T-helper 1 cell treated with Interleukin-12 subunit alpha and Interleukin-12 subunit beta and Interleukin-4 antibody, amounts not matched to agents 30 ng/mL and 1 ng/mL, for 36 hours (primary cell): ENCODE measurements at regions not wholly inside any gene's neighbourhood (a gene's known extent, or its start where the extent isn't known, plus 50 kb on each side); places are given as distances from the start of the nearest gene placed in this dataset.

Experiments
- intact Hi-C: fragments of 100-400 bp; cut with micrococcal nuclease; formaldehyde crosslinking; loops from one replicate; pipeline ENCODE4 v1.15.1; 2024

DNA sequence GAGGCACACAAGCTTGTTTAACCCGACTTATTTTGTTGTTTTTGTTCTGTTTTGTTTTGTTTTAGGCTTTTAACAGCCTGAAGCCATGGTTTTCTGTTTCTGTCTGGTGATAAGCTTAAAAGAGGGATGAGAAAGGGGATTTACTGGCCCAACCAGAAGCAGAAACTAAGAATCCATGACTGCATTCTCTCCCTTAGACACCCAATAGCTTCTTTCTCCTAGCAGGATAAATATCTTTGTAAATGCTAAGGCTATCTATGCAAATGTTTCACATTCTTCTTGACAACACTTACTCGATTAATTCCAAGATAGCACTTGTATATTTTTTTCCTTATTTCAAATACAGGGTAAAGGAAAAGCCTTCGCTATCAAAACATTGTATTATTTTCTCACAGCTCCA is 53.7 kb upstream of the SMAD1 start:
- intact Hi-C loops, result no loop called here

GRCh38 chr4:145427221-145427620 is 54.4 kb upstream of the SMAD1 start:
- intact Hi-C loops, result no loop called here

DNA sequence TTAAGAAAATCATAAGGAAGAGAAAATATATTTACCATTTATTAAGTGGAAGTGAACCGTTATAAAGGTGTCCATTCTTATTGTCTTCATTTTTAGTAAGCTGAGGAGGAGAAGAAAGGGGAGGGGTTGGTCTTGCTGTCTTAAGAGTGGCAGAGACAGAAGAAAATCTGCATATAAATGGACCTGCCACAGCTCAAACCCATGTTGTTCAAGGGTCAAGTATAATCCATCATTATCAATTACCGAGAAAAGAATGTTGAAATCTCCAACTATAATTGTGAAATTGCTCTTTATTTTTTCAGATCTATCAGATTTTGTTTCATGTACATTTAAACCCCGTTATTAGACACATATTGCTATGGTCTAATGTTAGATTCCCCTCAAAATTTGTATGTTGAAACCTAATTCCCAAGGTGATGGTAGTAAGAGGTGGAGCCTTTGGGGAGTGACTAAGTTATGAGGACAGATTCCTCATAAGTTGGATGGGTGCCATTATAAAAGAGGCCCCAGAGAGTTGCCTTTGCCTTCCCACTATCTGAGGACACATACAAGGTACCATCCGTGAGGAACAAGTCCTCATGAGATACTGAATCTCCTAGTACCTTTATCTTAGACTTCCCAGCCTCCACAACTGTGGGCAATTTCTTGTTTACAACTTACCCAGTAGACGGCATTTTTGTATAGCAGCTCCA is 58.5 kb upstream of the SMAD1 start:
- intact Hi-C loops, result no loop called here

GRCh38 chr4:145420595-145421214 is 60.9 kb upstream of the SMAD1 start:
- intact Hi-C loops, result no loop called here

- intact Hi-C loops, result no loop called here
These were observed 62.9 kb upstream of the SMAD1 start for GRCh38 chr4:145418739-145419138.

GRCh38 chr4:145417348-145418130 is 64.1 kb upstream of the SMAD1 start:
- intact Hi-C loops, result no loop called here

GRCh38 chr4:145414841-145415240 is 66.8 kb upstream of the SMAD1 start:
- intact Hi-C loops, result no loop called here

DNA sequence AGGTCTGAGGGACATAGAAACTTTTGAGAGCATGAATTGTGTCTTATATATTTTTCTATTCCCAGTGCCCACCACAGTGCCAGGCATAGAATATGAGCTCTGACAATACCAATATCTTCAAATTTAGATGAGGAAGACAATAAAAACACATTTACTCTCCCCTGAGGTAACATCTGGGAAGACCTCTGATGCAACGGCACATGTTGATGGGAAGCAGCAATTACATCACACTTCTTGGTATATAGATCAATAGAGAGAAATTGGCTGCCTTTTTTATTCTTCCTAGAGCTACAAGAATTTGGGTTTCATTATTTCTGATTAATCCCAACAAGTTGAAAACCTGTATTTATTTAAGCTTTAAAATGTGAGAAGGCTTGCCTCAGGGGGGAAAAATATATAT is 67.4 kb upstream of the SMAD1 start:
- intact Hi-C loops, result no loop called here

GRCh38 chr4:145406970-145407369 is 74.7 kb upstream of the SMAD1 start:
- intact Hi-C loops, result no loop called here

DNA sequence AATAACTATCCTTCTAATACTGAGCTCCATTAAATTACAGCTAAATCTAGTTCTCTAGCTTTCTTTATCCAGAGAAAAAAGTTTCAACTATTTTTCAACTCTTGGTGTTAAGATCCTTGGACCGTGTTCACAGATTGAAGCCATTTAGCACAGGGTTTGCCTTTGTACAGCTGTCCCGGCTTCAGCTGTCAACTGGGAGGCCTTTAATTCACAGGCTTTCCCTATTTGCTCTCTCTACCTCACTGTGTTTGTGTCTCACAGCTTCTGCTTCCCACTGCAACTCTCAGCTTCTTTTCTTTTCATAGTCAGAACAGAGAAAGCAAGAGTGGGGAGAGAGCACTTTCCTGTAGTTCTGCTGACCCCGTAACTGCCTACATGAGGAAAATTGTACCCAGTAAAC is 76.9 kb upstream of the SMAD1 start:
- intact Hi-C loops, result no loop called here

DNA sequence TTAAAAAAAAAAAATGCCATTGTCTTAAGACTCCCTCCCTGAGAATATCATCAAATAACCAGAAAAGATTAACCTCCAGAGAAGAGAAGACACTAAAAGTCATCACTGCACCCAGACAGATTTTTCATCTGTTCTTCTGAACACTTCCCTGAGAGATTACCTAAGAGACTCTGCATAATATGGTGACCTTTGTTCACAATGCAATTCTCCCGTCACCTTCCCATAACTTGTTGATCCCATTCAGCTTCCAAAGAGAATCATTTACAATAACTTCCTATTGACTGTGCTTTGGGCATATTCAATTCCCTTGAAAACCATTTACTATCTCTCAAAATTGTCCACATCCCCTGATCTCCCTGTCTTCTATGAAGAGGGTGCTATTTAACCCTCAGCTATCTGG is 85.1 kb upstream of the SMAD1 start:
- intact Hi-C loops, result no loop called here

DNA sequence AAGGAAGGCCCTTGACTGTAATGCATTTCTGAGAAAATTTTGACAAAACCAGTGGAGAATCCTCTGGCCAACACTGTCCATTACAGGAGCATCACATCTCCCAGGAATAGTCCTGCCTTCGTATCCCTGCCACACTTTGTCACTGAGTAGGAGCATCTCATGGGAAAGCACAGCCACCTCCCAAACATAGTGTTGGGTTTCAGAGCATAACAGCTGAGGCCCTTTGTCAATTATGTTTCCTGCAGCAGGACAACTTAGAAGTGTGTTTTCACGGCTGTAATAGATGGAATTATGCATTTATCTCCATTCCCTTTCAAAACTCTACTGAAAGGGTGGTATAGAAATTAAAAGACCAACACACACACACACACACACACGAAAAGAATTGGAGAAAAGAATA is 91.1 kb upstream of the SMAD1 start:
- intact Hi-C loops, result no loop called here

DNA sequence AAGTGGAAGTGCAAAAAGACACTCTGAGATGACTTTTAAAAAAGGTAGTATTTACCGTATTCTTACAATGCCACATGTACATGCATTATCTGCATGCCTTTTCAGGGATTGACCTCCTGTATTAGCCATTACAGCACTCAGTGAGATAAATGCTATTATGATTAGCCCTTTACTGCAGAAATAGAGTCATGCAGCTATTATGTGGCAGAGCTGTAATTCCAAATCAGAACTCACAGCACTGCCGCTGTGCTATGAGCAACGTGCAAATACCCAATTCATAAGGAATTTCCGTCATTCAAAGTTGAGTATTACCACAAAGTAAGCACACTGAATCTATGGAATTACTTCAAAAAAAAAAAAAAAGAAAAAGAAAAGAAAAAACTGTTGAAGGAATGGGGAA is 92.1 kb upstream of the SMAD1 start:
- intact Hi-C loops, result no loop called here

DNA sequence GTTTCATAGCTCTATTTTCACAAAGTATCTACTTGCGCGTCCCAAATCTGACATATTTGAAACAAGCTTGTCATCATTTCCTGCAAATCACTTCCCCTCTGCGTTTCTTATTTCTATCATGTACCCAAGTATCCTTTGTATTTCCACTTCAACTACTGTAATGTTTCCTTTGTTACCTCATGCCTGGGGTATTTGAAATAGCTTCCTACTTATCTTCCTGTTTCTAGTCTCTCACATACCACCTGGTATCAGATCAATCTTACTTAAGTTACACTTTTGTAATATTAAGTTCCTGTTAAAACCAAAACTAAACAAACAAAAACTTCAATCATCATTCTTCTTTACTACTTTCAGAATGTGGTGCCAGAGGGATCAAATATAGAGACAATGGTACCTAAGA is 93.6 kb upstream of the SMAD1 start:
- intact Hi-C loops, result no loop called here

DNA sequence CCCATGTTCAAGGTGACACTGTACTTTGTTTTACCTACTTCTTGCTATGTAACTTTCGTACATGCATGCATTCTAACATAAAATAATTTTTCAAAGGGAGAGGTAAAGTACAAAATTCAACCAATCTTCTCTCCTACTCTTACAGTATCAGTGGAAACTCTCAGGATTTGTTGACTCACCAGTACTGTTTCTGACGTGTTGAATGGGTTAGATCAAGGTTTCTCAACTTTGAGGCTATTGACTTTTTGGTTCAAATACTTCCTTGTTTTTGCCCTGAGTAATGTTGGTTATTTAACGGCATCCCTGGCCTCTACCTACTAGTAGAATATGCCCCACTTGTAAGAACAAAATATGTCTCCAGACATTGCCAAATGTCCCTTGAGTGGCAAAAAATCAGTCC is 94.6 kb upstream of the SMAD1 start:
- intact Hi-C loops, result no loop called here

DNA sequence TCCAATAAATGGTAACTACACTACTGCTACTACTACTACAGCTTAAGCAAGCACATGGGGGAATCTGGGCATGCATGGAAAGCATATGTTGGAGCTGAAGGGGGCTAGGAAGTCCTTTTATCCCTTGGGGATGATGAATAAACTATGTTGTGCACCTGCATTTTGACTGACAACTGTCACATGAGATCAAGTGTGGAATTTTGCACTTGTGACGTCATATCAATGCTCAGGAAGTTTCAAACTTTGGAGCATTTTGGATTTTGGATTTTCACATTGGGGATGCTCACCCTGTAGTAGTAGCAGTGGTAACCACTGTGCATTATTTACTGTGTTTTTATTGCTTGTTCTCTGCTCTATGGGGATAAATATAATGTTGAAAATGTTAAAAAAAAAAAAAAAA is 100.5 kb upstream of the SMAD1 start:
- intact Hi-C loops, result no loop called here

GRCh38 chr4:145380123-145380522 is 101.5 kb upstream of the SMAD1 start:
- intact Hi-C loops, result no loop called here

GRCh38 chr4:145375416-145375815 is 106.2 kb upstream of the SMAD1 start:
- intact Hi-C loops, result no loop called here

DNA sequence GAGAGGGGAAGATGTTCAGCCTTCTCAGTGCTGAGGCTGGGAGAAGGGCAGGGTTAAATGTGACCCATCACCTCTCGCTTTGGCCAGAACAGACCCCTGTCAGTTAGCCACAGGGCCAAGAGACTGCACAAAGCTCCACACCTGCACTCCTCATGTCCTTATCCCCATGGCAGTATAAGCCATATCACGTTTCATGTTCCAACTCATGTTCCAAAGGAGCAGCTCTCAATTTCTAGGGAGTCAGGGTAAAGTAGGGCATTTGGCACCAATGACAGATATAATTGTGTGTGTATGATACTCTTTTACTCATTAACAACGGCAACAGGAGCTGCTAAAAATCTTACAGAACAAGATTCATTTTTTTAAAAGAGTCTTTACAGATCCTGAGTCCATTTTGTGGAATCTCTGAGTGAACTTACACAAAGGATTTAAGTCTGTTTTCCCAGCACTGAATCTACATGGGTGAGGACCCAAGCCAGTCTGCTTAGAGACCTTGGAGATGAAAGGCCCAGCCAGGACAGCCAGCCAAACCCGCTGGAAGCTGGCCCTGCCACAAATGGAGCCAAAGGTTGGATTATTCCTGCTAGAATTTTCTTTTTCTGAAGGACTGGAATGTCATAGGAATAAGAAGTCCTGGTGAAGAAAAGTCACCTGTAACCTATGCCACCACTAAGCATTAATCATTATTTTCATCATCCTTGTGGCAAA is 129.1 kb upstream of the SMAD1 start:
- intact Hi-C loops, result no loop called here

DNA sequence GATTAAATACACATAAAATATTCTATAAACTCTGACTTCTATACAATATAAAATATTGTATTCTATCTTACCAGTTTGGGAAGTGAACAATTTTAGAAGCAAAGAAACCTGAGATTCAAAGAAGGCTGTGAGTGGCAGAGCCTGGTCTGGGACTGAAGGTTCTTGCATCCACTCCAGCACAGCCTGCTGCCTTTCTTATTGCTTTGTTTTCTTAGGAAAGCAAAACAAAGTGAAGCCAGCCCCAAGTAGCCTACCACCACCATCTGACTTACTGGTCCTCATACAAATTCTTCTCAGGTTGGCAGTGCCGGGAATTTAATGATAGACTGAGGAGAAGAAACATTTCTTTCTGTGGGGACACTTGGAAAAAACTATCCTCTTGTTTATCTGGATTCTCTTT is 129.7 kb upstream of the SMAD1 start:
- intact Hi-C loops, result no loop called here

- intact Hi-C loops, result no loop called here
These were observed 130.5 kb upstream of the SMAD1 start for GRCh38 chr4:145351162-145351561.

- intact Hi-C loops, result no loop called here
These were observed 133.4 kb upstream of the SMAD1 start for GRCh38 chr4:145348291-145348690.
